ENCODE measurements at regions not wholly inside any gene's neighbourhood (a gene's known extent, or its start where the extent isn't known, plus 50 kb on each side); places are given as distances from the start of the nearest gene placed in this dataset.

- Mint-ChIP-seq H3K36me3 (ENCODE audit: insufficient read depth, unreplicated experiment) (no peaks in the 10 kb centered on the region), H3K27me3 (ENCODE audit: insufficient read depth, unreplicated experiment) (no peaks in the 10 kb centered on the region), H3K9me3 (ENCODE audit: unreplicated experiment) (no peaks in the 10 kb centered on the region), H3K27ac (ENCODE audit: low read depth, unreplicated experiment) (no peak overlapping the region), H3K4me3 (ENCODE audit: unreplicated experiment) (no peak overlapping the region), H3K4me1 (ENCODE audit: insufficient read depth, unreplicated experiment) (no peaks in the 10 kb centered on the region)
- POLR2A ChIA-PET: no interaction called here
- CTCF ChIA-PET: no interaction called here
- TF ChIP-seq CTCF (IDR thresholded peaks at IDR 0.05; ENCODE audit: unreplicated experiment): no peak
- BruUV-seq (replicated peaks): no TSS peak
- DNase-seq (ENCODE audit: unreplicated experiment): no peak
- intact Hi-C loops (cut with micrococcal nuclease): no loop called here
Observed at GRCh38 chr16:60001523-60001922, 1267.4 kb upstream of the GOT2 start.

GRCh38 chr16:59997706-59998105 lies 1263.6 kb upstream of the GOT2 start:
- TF ChIP-seq CTCF (IDR thresholded peaks at IDR 0.05; ENCODE audit: unreplicated experiment): no peak
- no peak overlapping the region for H3K4me3 Mint-ChIP-seq (ENCODE audit: unreplicated experiment)
- BruUV-seq (replicated peaks): no TSS peak
- ChIA-PET CTCF (interaction anchor here (0.6 to 0.7 kb wide), 2 partner anchors 1189 to 1427 kb away, joined by 3 read pairs; no protein-coding TSS in a partner anchor), POLR2A (no interaction called here)
- H3K9me3 Mint-ChIP-seq (ENCODE audit: unreplicated experiment): no peaks in the 10 kb centered on the region
- no peaks in the 10 kb centered on the region for H3K36me3 Mint-ChIP-seq (ENCODE audit: insufficient read depth, unreplicated experiment)
- intact Hi-C loops (cut with micrococcal nuclease): no loop called here
- H3K27me3 Mint-ChIP-seq (ENCODE audit: insufficient read depth, unreplicated experiment): no peaks in the 10 kb centered on the region
- DNase-seq (ENCODE audit: unreplicated experiment): no peak
- H3K27ac Mint-ChIP-seq (ENCODE audit: low read depth, unreplicated experiment): no peak overlapping the region
- H3K4me1 Mint-ChIP-seq (ENCODE audit: insufficient read depth, unreplicated experiment): no peaks in the 10 kb centered on the region

- no TSS peak for BruUV-seq (replicated peaks)
- H3K9me3 Mint-ChIP-seq (ENCODE audit: unreplicated experiment): peaks cover 19% of the 10 kb centered on the region
- no peaks in the 10 kb centered on the region for H3K36me3 Mint-ChIP-seq (ENCODE audit: insufficient read depth, unreplicated experiment)
- ChIA-PET POLR2A (interaction anchor here (1.2 kb wide), 1 partner anchor 13 kb away, joined by 3 read pairs; no protein-coding TSS in a partner anchor), CTCF (no interaction called here)
- H3K4me1 Mint-ChIP-seq (ENCODE audit: insufficient read depth, unreplicated experiment): peaks cover 8% of the 10 kb centered on the region
- TF ChIP-seq CTCF (IDR thresholded peaks at IDR 0.05; ENCODE audit: unreplicated experiment): no peak
- H3K27ac Mint-ChIP-seq (ENCODE audit: low read depth, unreplicated experiment): no peak overlapping the region
- no peaks in the 10 kb centered on the region for H3K27me3 Mint-ChIP-seq (ENCODE audit: insufficient read depth, unreplicated experiment)
- intact Hi-C loops (cut with micrococcal nuclease): no loop called here
- H3K4me3 Mint-ChIP-seq (ENCODE audit: unreplicated experiment): no peak overlapping the region
- DNase-seq (ENCODE audit: unreplicated experiment): no peak
Observed at GRCh38 chr16:59993101-59993500, 1259.0 kb upstream of the GOT2 start.

GRCh38 chr16:59991171-59991570 lies 1257.1 kb upstream of the GOT2 start:
- Mint-ChIP-seq H3K9me3 (ENCODE audit: unreplicated experiment) (peaks cover 21% of the 10 kb centered on the region), H3K36me3 (ENCODE audit: insufficient read depth, unreplicated experiment) (no peaks in the 10 kb centered on the region), H3K4me3 (ENCODE audit: unreplicated experiment) (no peak overlapping the region), H3K27ac (ENCODE audit: low read depth, unreplicated experiment) (no peak overlapping the region), H3K27me3 (ENCODE audit: insufficient read depth, unreplicated experiment) (no peaks in the 10 kb centered on the region), H3K4me1 (ENCODE audit: insufficient read depth, unreplicated experiment) (peaks cover 8% of the 10 kb centered on the region)
- no peak for TF ChIP-seq CTCF (IDR thresholded peaks at IDR 0.05; ENCODE audit: unreplicated experiment)
- intact Hi-C loops (cut with micrococcal nuclease): no loop called here
- ChIA-PET POLR2A (no interaction called here), CTCF (no interaction called here)
- no peak for DNase-seq (ENCODE audit: unreplicated experiment)
- BruUV-seq (replicated peaks): no TSS peak
